Tibial nerve (tissue), 4 donors: ENCODE measurements at regions not wholly inside any gene's neighbourhood (a gene's known extent, or its start where the extent isn't known, plus 50 kb on each side); places are given as distances from the start of the nearest gene placed in this dataset.

Experiments
- DNase-seq, 2 donors: peaks; one replicate each; pipeline ENCODE4 v3.0.0-alpha.2; 2019; ENCODE audit warnings: low spot score in 2 of 2
- H3K27ac ChIP-seq, 4 donors: fragments of 200-600 bp; sonication (generic) in 3 of 4; one replicate each; pipeline ENCODE4 v1.5.1; 2017 to 2019; ENCODE audit warnings: mild to moderate bottlenecking in 1 of 4
- H3K27me3 ChIP-seq, 2 donors: fragments of 200-600 bp; sonication (generic) in 1 of 2; one replicate each; pipeline versions ENCODE4 v1.5.1 to v1.6.0; 2017 to 2019
- H3K36me3 ChIP-seq, 3 donors: fragments of 200-600 bp; sonication (generic); one replicate each; pipeline ENCODE4 v1.5.1; 2018 to 2019
- H3K4me1 ChIP-seq, 4 donors: fragments of 200-600 bp; sonication (generic) in 3 of 4; one replicate each; pipeline ENCODE4 v1.5.1; 2017 to 2019
- H3K4me3 ChIP-seq, 4 donors: fragments of 200-600 bp; sonication (generic) in 3 of 4; one replicate each; pipeline ENCODE4 v1.5.1; 2017 to 2019; ENCODE audit warnings: mild to moderate bottlenecking in 1 of 4, moderate library complexity in 1 of 4
- H3K9me3 ChIP-seq, 4 donors: fragments of 200-600 bp; sonication (generic) in 3 of 4; one replicate each; pipeline ENCODE4 v1.5.1; 2017 to 2019
- EP300 ChIP-seq, 2 donors: sonication (generic); formaldehyde crosslinking; IDR thresholded peaks; one replicate each; pipeline ENCODE4 v1.6.1; 2017; ENCODE audit warnings: antibody characterized with exemption in 2 of 2, mild to moderate bottlenecking in 1 of 2
- POLR2A ChIP-seq, 2 donors: fragments of 450-650 bp; IDR thresholded peaks; one replicate each; pipeline ENCODE4 v1.6.1; 2017; ENCODE audit warnings: antibody characterized with exemption in 2 of 2, mild to moderate bottlenecking in 2 of 2, moderate library complexity in 2 of 2
- WGBS, 2 donors: methylation state at CpG; one replicate each; pipeline ENCODE4 v1.1.5; 2018; 5-methylcytosine and 5-hydroxymethylcytosine counted together
- TF ChIP-seq, protein P1 (sequence below), 5 experiments: fragments of 200-600 bp in 3 of 5; fragments of 450-650 bp in 2 of 5; sonication (generic) in 3 of 5; IDR thresholded peaks; one replicate each; pipeline ENCODE4 v1.5.1; 2016 to 2019; ENCODE audit warnings: antibody characterized with exemption in 5 of 5, mild to moderate bottlenecking in 3 of 5, moderate library complexity in 2 of 5

DNA sequence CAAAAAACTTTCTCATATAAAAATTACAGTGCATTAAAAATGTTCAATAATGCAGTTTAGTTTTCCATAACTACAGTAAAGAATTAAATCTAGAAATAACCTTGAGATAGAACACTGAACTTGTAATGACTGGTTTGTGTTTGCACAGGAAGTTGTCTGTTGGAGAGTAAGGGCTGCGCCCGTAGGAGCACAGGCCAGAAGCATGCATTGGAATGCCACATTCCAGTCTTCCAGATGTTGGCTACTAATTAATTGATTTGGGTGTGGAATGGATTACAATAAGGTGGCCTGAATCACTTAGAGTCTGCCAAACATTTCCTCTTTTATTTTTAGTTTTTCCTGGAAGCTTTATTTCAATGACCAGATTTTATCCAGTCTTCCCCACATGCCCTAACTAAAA is 582.6 kb upstream of the MMS22L start:
- Histone ChIP-seq H3K27me3 (no peaks in the 10 kb centered on the region), H3K4me1 (no peaks in the 10 kb centered on the region), H3K9me3 (no peaks in the 10 kb centered on the region), H3K36me3 (no peaks in the 10 kb centered on the region), H3K27ac (no peak overlapping the region), H3K4me3 (no peak overlapping the region)
- TF ChIP-seq POLR2A (IDR thresholded peaks at IDR 0.05) (no peak), EP300 (IDR thresholded peaks at IDR 0.05) (no peak)
- TF ChIP-seq, protein P1, sequence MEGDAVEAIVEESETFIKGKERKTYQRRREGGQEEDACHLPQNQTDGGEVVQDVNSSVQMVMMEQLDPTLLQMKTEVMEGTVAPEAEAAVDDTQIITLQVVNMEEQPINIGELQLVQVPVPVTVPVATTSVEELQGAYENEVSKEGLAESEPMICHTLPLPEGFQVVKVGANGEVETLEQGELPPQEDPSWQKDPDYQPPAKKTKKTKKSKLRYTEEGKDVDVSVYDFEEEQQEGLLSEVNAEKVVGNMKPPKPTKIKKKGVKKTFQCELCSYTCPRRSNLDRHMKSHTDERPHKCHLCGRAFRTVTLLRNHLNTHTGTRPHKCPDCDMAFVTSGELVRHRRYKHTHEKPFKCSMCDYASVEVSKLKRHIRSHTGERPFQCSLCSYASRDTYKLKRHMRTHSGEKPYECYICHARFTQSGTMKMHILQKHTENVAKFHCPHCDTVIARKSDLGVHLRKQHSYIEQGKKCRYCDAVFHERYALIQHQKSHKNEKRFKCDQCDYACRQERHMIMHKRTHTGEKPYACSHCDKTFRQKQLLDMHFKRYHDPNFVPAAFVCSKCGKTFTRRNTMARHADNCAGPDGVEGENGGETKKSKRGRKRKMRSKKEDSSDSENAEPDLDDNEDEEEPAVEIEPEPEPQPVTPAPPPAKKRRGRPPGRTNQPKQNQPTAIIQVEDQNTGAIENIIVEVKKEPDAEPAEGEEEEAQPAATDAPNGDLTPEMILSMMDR (IDR thresholded peaks at IDR 0.05) = no peak
- no peak for DNase-seq
- 45 to 54% methylated on average over 2 of the region's 2 CpGs for WGBS, 2 donors

DNA sequence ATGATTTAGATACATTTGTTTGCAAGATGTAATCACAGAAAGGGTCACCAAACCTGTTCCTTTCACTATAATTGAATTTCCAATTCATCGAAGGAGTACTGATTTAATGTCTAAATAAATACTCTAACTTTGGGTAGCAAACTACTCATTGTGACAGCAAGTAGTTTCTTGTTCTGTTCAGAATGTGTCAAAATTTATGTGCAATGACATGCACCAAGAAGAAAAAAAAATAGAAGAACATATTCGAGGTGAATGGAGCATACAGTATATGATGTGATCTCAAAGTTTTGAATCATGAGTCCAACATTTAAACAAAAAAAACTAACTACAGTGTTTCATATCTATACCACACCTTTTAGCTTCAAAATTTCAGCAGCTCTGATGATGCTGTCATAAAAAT is 583.6 kb upstream of the MMS22L start:
- H3K4me1 ChIP-seq = no peaks in the 10 kb centered on the region

DNA sequence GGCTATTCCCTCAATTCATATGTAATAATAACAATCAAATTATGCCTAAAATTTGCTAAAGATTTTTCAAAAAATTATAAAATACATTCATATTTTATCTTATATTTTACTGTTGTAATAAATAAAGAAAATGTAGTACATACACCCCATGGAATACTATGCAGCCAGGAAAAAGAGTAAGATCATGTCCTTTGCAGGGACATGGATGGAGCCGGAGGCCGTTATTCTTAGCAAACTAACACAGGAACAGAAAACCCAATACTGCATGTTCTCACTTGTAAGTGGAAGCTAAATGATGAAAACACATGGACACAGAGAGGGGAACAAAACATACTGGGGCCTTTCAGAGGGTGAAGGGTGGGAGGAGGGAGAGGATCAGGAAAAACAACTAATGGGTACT is 584.2 kb upstream of the MMS22L start:
- Histone ChIP-seq H3K27me3 (no peaks in the 10 kb centered on the region), H3K4me1 (no peaks in the 10 kb centered on the region), H3K27ac (no peak overlapping the region), H3K36me3 (no peaks in the 10 kb centered on the region), H3K9me3 (no peaks in the 10 kb centered on the region), H3K4me3 (no peak overlapping the region)
- 48 to 49% methylated on average over 2 of the region's 2 CpGs for WGBS, 2 donors
- TF ChIP-seq EP300 (IDR thresholded peaks at IDR 0.05) = no peak
- no peak for TF ChIP-seq POLR2A (IDR thresholded peaks at IDR 0.05)
- TF ChIP-seq, protein P1 (IDR thresholded peaks at IDR 0.05) = no peak
- no peak for DNase-seq

More for the DNA sequence above, 583.6 kb upstream of the MMS22L start:
- no peaks in the 10 kb centered on the region for H3K9me3 ChIP-seq
- 92 to 93% methylated on average over 2 of the region's 2 CpGs for WGBS, 2 donors
- H3K27ac ChIP-seq = no peak overlapping the region
- no peaks in the 10 kb centered on the region for H3K27me3 ChIP-seq
- H3K36me3 ChIP-seq = no peaks in the 10 kb centered on the region
- TF ChIP-seq POLR2A (IDR thresholded peaks at IDR 0.05) (no peak), EP300 (IDR thresholded peaks at IDR 0.05) (no peak)
- TF ChIP-seq, protein P1 (IDR thresholded peaks at IDR 0.05) = no peak
- no peak overlapping the region for H3K4me3 ChIP-seq
- DNase-seq = no peak

DNA sequence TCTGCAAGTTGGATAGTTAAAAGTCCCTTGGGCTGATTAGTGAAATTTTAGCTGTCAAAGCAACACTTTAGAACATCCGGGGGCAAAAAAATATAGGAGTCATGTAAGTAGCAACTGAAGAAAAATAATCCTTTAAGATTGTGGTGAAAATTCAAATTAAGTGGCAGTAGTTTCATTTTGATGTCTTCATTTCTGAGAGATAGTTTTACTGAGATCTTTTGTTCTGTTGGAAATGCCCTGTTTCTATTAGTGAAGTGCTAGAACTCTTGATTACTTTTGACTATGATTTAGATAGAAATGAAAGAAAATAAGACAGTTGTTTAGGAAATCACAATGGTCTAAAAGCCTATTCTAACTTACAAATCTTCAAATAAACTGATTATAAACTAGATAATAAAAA is 587.3 kb upstream of the MMS22L start:
- H3K27ac ChIP-seq = no peak overlapping the region
- H3K36me3 ChIP-seq = no peaks in the 10 kb centered on the region
- no peaks in the 10 kb centered on the region for H3K9me3 ChIP-seq
- no peaks in the 10 kb centered on the region for H3K27me3 ChIP-seq
- no peak overlapping the region for H3K4me3 ChIP-seq
- no peak for DNase-seq
- TF ChIP-seq, protein P1 (IDR thresholded peaks at IDR 0.05) = no peak
- no peak for TF ChIP-seq POLR2A (IDR thresholded peaks at IDR 0.05)
- no peaks in the 10 kb centered on the region for H3K4me1 ChIP-seq
- WGBS, 2 donors = 0% methylated on average over 1 of the region's 1 CpG

DNA sequence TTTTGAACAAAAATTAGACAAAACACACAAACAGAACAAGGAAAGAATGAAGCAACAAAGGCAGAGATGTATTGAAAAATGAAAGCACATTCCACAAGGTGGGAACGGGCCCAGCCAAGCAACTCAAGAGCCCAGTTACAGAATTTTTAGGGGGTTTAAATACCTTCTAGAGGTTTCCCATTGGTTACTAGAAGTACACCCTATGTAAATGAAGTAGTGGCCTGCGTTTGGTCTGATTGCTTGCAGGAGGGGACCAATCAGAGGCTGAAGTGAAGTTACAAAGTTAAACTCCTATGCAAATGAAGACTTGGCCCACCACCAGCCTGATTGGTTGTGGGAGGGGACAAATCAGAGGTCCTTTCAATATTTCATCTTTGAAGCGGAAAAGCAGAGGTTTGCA is 593.7 kb upstream of the MMS22L start:
- H3K4me1 ChIP-seq = no peaks in the 10 kb centered on the region
- H3K9me3 ChIP-seq = no peaks in the 10 kb centered on the region
- WGBS, 2 donors = 77 to 82% methylated on average over 3 of the region's 3 CpGs
- no peak overlapping the region for H3K27ac ChIP-seq
- no peak for TF ChIP-seq EP300 (IDR thresholded peaks at IDR 0.05)
- TF ChIP-seq, protein P1 (IDR thresholded peaks at IDR 0.05) = no peak
- no peak for TF ChIP-seq POLR2A (IDR thresholded peaks at IDR 0.05)
- no peaks in the 10 kb centered on the region for H3K27me3 ChIP-seq
- DNase-seq = no peak
- no peaks in the 10 kb centered on the region for H3K36me3 ChIP-seq
- H3K4me3 ChIP-seq = no peak overlapping the region
